Activated T-cell treated with anti-CD3 and anti-CD28 coated beads, Interleukin-2, amount 50 U/mL, for 48 hours (primary cell): ENCODE measurements at regions not wholly inside any gene's neighbourhood (a gene's known extent, or its start where the extent isn't known, plus 50 kb on each side); places are given as distances from the start of the nearest gene placed in this dataset.

ENCODE experiments used
- DNase-seq, 2 experiments: peaks; one replicate each; pipeline ENCODE4 v3.0.0-alpha.2; 2020

DNA sequence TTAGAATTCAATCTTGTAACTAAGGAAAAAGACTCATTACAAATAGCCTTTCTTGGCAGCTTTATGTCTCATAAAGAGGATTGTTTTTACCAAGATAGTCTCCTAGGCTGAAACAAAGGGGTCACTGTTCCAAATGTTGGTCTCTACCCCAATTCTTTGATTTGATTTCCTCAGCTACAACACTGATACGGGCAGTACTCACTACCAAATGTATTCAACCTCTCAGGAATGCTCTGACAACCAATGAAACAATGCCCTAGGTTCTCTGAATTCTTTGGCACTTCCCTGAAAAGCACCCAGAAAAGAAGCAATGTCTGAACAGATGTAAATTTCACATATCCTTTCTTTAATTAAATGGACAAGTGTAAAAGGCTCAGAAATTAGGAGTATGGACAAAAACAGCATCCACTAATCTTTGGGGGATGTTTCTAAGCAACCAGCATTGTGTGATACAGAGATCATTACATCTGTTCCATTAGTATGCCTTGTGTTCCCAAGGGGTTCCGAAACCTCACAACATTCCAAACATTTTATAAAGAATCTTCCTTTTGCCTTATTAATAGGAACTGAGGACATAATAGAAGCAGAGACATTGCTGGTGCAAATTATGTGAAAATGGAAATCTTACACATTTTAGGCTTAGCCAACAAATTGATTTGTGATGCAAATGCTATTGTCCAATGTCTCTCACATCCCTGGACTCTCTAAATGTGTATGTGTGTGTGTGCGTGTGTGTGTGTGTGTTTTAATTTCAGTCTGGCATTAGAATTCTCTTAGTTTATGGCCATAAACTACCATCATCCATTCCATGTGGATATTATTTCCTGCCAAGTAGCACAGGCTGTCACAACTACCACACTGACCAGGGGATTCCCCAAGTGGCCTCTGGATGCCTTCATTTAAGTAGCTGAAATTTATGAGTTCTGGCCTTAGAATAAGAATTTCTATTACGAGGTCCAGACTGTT lies 276.0 kb downstream of the MTX2 start:
- DNase-seq: no peak

- no peak for DNase-seq
Observed at GRCh38 chr2:176546550-176546949, 277.3 kb downstream of the MTX2 start.

DNA sequence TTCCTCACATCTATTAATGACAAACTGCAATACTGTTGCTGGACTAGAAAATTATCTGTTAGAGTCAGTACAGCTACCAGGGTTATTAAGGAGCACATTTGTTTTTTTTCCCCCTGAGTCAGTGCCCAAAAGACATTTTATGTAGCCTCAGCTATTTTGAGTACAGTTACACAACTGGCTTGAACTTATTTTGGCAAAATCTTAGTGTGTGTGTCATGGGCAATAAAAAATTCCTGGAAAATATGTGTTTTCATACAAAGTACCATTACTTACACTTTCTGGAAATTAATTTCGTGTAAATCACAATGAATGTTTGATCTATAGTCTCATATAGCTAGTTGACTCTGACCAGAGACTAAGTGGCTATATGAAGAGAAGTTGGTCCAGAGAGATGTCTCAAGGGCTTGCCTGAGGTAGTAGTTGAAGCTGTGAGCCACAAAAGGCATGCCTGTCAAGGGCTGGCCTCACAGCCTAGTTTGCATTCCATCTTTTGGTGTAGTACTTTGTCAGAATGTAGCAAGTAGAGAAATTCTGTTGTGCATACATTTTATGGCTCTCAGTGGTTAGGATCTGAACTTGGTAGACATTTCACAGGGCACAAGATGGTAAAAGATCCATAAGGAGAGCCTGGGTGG lies 283.4 kb downstream of the MTX2 start:
- DNase-seq: no peak

DNA sequence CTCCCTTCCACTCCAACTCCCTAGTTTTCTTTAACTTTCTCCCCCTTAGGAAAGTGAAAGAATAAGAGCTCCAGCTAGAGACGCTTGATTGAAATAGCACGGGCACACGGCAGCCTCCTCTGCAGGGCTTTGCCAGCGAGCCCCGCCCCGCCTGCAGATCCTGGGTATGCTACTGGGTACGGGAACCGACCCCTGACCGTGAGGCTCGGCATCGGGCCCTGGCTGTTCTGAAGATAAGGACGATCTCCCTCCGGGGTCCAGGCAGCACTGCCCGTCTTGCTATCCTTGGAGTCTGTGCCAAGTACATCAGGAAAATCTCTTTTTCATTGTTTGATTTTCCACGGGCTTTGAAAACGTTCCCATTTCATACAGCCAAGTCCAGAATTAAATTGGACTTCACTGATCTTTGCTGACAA lies 284.5 kb downstream of the MTX2 start:
- peak; percentile 33 to 46 for DNase-seq

- DNase-seq: peak; percentile 41 to 46
Observed at GRCh38 chr2:176554101-176555048, 285.1 kb downstream of the MTX2 start.

- DNase-seq: no peak
Observed at GRCh38 chr2:176555112-176555511, 285.9 kb downstream of the MTX2 start.

DNA sequence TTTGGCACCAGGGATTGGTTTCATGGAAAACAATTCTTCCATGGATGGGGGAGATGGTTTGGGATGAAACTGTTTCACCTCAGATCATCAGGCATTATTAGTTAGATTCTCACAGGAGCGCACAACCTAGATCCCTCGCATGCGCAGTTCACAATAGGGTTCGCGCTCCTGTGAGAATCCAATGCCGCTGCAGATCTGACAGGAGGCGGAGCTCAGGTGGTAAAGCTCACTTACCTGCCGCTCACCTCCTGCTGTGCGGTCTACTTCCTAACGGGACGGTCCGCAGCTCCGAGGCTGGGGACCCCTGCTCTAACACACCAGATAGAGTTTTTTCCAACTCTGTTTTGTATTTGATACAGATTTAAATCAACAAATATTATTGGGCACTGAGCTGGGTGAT lies 286.5 kb downstream of the MTX2 start:
- no peak for DNase-seq

DNA sequence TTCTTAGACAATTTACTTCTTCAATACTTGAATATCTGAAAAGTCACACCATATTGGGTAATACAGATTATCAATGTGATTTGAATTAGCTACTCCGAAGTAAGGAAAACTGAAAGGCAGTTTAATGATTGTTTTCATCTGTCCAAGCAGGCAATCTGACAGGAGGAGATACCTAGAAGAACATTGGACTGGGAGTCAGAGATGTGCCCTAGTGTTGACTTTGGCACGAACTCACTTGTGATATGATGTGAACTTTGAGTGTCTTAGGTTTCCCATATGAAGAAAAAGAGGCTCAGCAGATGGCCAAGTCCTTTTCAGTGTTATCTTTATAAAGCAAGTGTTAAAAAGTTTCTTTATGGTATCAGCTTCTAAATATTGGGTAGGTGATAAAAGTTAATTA lies 287.1 kb downstream of the MTX2 start:
- no peak for DNase-seq

- DNase-seq: no peak
Observed at GRCh38 chr2:176557821-176558220, 288.6 kb downstream of the MTX2 start.

GRCh38 chr2:176558574-176559140 lies 289.4 kb downstream of the MTX2 start:
- DNase-seq: no peak

DNA sequence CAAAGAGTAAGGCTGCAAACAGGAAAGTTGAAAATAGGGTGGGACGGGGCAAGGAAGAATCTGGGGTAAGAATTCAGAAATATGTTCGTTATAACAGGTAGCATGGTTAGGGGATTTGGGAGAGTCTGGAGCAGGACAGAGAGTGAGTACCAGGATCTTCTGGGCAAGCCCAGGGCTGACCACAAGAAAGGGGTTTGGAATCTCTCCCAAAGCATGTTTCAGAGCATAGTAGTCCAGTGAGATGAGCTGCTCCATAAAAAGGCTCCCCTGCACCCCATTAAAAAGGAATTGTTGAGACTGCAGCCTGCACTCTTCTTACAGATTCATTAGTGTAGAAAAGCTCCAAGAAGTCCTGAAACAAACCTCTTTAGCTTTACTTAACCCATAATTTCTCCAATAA lies 291.1 kb downstream of the MTX2 start:
- no peak for DNase-seq

- no peak for DNase-seq
Observed at GRCh38 chr2:176561706-176562105, 292.5 kb downstream of the MTX2 start.

DNA sequence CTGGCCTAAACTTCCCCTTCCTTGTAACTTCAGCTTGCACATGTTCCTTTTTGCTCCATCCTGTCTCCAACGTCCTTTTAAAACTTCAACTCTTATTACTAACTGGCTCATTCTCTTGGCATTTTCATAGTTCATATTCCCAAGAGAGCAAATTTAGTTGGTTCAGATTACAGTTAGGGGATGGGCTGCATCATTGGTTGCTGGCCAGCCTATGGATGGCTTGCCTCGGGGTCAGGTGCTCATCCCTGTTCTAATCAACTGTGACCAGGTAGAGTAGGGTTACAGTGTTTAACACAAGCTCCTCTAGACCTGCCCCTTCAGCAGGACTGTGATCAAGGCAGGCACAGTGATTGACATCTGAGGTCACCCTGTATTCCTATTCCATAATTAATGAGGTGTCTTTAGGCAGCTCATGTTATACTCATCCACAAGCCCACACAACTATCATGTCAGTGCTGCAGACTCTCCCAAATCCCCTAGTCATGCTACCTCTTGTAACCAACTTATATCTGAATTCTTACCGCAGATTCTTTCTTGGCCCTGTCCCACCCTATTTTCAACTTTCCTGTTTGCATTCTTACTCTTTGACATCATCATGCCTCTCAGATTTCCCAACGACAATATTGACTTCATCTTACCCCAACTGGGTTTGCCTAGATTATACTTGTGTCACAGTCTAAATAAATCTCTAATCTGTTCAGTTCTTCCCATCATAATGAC lies 293.3 kb downstream of the MTX2 start:
- DNase-seq: no peak

DNA sequence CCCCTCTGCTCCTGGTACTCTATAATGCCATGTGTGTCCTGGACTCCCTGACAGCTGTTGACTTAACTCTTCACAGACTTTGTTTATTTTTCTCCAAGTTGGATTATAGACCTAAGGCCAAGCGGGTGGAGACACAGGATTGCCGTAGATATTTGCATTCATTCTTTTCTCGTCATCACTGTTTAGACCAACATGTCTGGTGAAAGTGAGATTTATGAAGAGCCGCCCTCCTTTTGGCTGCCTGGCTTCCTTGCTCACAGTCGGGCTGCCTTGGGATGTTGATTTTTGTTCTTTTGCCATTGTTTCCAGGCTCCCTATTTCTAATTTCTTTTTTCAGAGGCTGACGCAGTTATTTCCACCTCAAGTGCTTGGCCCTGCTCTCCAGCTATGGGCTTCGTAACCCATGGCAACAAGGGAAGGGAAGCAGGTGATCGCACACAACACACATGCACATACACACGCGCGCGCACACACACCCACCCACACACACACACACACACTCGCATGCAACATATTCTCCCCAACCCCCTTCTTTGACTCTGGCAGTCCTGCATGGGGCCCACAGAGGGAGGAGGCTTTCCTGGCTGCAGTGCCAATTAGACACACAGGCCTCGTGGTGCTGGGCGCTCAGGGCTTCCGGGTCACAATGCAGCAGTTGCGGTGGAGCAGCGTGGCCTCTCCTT lies 296.5 kb downstream of the MTX2 start:
- no peak for DNase-seq

- no peak for DNase-seq
Observed at GRCh38 chr2:176566496-176566895, 297.3 kb downstream of the MTX2 start.

DNA sequence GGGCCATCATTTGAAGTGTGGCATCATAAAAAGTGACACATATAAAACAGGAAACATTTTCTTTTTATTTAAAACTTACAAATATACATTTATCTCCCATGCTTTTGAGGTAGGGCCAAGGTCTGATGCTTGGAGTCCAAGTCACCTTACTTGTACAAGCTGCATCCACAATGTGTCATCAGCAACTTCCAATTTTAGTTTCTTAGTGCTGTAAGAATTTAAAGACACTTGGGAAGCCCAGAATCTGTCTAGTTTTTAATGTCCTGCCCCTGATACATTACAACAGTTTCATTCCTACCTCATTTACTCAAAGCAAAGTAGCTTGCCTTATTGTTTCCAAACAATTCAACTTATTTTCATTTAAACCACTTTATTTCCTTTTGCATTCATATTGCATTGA lies 297.7 kb downstream of the MTX2 start:
- DNase-seq: no peak

- DNase-seq: no peak
Observed at GRCh38 chr2:176567361-176567760, 298.1 kb downstream of the MTX2 start.

DNA sequence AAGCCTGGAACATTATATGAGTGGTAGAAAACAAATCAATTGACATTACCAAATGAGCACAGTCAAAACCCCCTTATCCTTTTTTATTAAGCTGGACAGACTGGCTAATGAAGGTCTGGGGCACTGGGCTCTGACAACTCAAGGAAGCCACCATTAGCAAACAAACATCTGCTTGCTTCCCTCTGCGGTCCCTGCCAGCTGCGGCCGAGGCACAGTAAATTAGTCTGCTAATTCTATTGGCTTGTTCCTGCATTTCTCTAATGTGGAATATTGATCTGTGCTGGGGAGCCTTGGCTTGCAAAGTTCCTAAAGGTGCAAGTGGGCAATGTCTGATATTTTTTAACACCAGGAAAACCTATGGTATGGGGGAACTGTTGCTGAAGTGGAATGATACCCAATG lies 300.3 kb downstream of the MTX2 start:
- DNase-seq: no peak

- DNase-seq: no peak
Observed at GRCh38 chr2:176573612-176574483, 304.6 kb downstream of the MTX2 start.

DNA sequence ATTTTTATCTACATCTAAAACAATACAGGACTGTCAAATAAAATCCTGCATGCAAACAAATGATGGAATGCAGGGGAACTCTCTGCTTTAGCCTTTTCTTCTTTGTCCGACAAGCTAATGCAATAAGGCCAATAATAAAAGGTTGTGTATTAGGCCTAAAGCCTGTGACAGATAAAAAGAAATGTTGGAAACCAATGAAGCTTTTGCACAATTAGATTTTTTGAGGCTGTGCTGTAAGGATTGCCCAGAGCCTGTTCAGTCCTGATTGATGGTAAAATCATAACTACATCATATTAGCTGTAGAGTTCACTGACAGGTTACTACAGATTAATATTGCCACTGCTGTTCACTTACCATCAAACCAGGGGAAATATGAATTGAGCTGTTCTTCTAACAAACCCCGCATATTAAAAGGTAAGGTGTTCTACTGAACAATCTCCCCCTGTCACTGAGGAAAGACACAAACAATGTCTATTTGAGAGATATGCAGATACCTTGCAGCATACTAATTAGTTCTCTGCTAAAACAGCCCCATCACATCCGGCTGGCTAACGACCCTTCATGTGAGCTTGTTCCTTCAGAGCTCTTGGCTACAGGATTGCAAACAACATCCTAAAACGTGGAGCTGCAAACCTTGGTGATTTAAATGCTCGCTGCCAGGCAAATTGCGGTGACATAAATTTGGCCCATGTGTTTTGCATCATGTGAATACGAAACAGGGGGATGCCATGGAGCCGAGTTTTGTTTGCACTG lies 305.4 kb downstream of the MTX2 start:
- no peak for DNase-seq
